ENCODE measurements at regions not wholly inside any gene's neighbourhood (a gene's known extent, or its start where the extent isn't known, plus 50 kb on each side); places are given as distances from the start of the nearest gene placed in this dataset.
A peak's percentile ranks its signal among the peaks of the same experiment; 100 is the strongest.
"Not testable (repeated sequence)": the region's sequence is repeated elsewhere in the genome, so short reads cannot be mapped to it uniquely, and the experiment has no call there.

DNA sequence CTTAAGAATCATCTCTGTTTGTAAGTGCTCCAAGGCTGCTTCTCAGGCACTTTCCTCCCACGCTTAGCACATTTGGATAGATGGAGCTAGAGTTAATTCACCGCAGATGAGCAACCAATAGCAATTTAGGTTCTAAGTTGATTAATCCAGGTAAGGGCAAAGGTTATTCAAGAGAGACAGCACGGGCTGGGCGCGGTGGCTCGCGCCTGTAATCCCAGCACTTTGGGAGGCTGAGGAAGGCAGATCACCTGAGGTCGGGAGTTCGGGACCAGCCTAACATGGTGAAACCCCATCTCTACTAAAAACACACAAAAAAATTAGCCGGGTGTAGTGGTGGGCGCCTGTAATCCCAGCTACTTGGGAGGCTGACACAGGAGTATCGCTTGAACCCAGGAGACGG lies 54.5 kb upstream of the UNC13C start:
- DNase-seq = not testable (repeated sequence)

DNA sequence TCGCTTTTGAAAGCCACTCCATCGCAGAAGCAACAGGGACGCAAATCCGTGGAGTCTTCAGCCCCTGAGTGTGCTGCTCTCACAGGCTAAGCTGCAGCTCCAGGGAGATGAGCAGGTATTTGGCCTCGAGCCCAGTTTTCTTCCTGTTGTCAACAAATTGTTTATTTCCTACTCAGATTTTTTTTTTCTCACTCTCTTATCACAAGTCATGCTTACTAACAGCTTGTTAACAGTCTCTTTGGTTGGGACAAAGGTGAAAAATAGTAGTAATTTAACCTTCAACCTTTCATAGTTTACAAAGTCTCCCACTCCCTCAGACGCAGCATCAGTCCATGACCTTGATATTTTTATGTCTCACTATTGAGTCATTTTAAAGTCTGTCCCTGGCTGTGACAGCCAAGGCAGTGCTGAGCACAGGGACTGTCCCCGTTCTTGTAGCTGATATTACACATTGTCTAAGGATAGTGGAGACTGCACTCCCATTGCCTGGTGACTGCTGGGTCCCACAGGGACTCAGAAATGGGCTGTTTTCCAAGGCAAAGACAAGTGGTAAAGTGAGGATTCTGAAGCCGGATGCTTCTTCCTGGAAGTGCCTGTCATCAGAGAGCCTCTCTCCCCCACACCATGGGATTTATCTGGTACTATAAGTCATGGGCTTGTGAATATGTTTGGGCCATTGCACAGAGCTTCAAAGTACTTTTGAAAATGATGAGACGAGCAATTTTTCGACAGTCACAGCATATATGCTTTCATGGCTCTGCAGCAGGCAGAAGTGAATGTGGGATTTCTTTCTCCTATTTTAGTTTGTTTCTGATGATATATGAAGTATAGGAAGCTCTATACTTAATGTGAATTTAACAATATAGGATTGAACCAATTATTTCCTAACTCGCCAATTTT lies 59.8 kb upstream of the UNC13C start:
- no peak for DNase-seq

DNA sequence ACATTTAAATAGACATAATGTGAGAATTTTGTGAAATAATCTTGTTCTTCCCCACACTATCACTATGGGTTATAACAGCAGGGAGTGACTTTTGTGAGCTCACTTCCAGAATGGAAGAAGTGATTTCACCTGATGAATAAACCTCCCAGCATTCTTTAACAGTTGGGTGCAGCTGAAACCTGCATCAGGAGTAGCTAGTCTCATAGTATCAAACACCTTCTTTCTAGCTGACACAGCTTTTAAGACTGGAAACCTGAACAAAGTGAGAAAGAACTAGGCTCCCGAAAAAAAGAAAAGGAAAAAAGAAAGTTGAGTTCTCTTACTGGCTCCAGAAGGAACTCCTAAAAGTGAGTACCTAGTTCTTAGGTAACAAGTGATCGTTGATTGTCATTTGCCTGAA lies 61.1 kb upstream of the UNC13C start:
- DNase-seq = no peak

DNA sequence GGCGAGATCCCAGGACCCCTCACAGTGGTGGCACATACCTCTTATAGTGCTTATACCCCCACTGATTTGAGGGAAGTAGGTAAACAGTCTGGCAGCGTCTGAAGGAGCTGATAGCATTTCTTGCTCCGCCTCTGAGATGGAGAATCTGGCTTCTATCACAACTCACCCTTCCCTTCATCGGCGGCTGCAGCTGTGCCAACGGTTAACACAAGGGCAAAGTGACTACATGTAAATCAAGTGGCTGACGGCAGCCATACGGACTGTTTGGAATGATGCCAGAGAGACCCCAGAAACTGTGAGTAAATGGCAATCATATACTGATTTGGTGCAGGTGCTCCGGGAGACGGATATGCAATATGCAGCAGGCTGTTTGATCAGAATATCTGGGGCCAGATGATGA lies 66.8 kb upstream of the UNC13C start:
- DNase-seq = no peak

DNA sequence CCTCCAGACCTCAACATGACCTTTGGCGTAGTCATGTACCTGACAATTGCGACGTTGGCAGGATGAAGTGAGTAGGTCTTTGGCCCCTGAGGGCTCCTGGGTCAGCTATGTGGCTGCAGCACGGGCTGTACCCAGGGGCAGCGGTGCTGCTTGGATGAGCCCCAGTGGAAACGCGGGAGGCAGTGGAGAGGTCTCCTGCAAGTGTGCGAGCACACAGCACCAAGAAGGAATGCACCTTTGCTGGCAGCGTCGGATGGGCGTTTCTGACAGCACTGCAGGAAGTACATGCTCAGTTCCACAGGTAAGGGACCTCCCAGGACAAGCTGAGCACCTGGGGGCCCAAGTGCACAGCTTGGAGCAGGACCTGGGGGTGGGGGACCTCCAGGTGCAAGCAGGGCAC lies 67.4 kb upstream of the UNC13C start:
- DNase-seq = no peak

DNA sequence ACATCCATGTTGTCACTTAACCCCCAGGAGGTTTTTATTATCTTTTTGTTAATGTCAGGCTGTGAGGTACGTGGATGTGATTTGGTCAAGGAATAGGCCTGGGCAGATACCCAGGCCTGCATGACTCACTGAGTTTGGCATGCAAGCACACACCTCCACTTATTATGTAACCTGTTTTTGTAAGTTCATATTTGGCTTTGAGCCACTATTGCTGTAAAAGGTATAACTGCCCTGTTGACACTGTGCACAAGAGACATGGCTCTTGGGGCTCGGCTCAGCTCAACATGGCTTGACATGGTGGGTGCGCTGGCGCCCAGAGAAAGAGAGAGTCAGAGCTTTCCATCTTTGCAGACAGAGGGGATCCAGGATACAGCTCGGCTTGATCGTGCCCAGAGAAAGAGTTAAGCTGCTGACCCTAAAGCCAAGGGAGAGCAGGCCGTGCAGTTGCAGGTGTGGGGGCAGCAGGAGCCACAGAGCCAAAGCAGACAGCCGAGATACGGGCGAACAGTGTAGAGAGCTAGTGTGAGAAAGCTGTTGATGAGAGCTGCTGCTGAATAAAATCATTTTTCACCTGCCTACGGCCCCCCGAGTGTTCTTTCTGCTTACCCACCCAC lies 67.9 kb upstream of the UNC13C start:
- DNase-seq = no peak

DNA sequence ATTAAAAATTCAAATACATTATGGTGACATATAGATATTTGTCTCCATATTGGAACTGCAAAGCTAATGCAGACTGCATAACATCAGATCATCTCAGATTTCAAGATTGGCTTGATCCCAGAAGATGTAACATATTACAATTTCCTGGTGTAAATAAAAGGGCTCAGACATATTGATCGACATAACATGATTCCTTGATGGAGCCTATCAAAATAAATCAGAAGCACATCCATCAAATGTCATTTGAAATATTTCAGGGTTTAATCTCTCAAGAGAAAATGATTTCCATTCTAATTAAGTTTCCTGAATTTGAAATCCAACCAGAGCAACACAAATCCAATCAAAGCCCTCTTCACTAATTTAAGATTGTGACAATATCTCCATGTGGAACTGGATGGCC lies 75.1 kb upstream of the UNC13C start:
- DNase-seq = no peak

DNA sequence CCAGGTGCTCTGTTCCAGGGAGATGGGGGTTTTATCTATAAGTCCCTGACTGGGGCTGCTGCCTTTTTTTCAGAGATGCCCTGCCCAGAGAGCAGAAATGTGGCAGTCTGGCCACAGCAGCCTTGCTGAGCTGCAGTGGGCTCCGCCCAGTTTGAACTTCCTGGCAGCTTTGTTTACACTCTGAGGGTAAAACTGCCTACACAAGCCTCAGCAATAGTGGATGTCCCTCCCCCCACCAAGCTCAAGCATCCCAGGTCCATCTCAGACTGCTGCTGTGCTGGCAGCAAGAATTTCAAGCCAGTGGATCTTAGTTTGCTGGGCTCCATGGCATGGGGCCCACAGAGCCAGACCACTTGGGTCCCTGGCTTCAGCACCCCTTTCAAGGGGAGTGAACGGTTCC lies 84.8 kb upstream of the UNC13C start:
- DNase-seq = not testable (repeated sequence)

DNA sequence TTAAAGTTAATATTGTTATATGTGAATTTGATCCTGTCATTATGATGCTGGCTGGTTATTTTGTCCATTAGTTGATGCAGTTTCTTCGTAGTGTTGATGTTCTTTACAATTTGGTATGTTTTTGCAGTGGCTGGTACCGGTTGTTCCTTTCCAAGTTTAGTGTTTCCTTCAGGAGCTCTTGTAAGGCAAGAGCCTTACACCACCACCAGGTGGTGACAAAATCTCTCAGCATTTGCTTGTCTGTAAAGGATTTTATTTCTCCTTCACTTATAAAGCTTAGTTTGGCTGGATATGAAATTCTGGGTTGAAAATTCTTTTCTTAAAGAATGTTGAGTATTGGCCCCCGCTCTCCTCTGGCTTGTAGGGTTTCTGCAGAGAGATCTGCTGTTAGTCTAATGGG lies 86.4 kb upstream of the UNC13C start:
- not testable (repeated sequence) for DNase-seq

DNA sequence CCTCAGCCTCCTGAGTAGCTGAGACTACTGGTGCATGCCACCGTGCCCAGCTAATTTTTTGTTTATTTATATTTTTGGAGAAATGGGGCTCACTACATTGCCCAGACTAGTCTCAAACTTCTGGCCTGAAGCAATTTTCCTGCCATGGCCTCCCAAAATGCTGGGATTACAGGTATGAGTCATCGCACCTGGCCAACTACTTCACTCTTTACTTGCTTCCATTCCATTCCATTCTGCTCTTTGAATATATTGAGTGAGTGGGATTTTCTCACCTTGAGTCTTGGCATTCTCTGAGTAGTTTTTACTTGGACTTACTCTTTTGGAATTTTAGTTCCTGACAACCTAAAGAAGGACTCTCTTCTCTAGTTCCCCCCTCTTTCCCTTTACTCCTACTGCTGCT lies 93.8 kb upstream of the UNC13C start:
- DNase-seq = no peak

DNA sequence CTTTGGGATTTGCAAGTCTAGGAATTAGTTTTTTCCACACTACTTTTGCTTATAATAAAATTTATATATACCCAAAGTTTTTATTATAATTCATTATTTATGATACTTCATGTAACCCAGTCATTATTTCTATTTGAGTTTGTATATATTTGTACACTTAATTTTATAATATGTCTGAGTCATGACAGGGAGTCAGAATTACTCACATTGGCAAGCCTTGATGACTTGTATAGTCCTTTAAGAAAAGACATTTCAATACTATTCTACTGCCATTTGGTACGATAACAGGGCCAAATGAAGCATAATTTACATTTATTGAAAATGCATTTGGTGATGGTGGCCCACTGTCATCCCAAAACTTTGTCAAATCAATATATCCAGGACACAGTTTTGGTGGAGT lies 95.9 kb upstream of the UNC13C start:
- DNase-seq = no peak

DNA sequence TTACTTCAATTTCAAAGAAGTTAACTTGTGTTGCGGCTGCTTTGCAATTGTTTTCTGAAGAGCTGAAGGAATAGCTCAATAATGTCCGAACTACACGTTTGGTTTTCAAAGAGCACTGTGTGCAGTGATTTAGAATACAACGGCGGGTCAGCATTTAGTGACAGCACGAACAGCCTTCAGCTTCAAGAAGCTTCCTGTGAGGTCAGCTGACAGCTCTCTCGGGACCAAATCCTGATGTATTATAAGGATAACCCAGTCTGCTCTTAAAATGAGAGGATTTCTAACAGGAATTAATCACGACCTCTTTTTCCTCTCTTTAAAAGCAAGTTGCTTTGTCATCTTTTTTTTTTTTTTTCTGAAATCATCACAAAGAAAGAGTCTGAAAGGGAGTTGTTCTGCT lies 97.9 kb upstream of the UNC13C start:
- no peak for DNase-seq

DNA sequence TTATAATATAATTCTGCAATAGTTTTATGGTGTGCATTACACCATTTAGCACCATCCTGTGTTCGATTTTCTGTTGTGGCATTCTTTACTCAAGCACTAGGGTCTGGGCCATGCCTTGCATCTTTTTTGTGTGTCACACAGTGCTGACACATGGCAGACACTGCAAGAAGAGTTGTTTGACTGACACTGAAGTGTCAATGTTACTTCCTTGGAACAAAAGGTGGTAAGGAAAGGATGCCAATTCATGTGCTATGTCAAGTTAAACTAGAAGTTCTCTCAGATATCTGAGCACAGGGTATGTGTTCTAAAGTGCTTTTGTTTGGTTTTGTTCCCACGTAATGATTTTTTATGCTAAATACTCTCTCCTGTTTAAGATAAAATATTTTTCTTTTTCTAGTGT lies 102.5 kb upstream of the UNC13C start:
- no peak for DNase-seq

DNA sequence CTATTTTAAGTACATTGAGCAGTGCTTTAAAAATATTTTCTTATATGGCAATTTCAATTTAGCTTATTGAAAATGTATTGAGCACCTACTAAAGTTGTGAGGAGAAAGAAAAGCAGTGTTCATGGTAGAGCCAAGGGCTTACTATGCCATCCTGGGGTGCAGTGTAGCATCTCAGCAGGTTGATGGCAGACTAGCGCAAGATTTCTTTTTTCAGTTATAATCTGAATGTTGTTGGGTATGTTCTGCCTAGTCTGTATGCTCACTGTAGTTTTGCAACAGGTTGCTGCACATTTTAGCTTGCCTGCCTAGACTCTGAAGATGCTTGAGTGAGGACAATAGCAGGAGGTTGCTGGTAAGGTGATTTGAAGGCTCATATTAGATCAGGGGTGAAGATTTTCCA lies 103.1 kb upstream of the UNC13C start:
- DNase-seq = no peak

DNA sequence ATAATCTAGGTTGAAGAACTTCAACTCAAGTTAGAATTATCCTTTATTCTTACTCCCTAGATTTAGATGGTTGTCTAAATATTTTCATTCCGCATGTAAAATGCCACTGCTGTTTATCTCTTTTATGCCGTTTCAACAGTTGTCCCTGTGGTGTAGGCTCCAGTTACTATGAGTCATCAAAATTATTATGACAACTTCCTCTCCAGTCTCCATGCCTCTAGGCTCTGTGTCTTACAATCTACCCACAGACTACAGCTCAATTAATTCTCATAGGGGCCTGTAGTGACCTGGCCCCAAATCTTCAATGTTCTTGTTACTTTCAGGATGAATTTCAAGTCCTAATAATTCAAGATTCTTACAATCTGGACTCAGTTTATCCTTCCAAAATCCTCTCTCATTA lies 105.8 kb upstream of the UNC13C start:
- no peak for DNase-seq

DNA sequence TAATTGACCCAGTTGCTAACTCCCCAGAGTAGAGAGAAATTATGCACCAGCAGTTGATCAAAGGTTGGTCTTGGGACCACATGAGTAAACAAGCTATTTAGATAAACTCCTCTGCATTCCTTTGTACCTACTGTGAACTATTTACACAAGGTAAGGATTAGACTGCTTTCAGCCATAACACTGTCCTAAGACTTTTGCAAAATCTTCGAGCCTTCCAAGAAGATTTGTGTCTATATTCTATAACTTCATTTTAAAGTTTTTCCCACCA lies 108.5 kb upstream of the UNC13C start:
- DNase-seq = no peak

DNA sequence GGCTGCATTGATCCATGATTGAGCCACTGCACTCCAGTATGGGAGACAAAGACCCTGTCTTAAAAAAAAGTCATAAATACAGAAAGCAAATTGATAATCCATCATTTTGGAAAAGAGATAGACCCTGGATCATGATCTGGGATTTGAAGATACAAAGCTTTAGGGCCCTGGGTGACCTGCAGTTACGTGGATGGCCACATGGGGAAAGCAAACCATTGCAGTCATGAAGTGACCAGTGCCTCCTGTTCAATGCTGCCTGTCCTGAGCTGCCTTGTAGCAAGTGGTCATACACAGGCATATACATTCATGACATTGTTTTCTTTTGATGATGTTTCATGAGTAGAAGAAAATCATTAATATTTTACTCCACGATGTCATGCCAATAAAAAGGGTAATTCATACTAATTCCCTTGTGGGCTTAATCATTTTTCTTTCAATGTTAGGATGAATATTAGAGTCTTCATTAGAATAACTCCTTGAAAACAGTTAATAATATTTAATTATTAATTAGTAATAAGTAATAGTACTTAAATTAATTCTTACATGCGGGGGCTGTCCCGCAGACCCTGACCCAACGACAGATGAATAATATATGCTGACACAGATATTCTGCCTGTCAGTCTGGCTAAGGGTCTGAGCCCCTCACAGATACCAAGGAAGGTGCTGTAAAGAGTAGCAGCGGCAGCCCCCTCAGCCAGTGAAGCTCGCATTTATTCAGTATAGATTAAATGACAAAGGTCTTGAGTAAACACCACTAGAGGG lies 109.0 kb upstream of the UNC13C start:
- DNase-seq = peak in 1 of 2 experiments; percentile 1

DNA sequence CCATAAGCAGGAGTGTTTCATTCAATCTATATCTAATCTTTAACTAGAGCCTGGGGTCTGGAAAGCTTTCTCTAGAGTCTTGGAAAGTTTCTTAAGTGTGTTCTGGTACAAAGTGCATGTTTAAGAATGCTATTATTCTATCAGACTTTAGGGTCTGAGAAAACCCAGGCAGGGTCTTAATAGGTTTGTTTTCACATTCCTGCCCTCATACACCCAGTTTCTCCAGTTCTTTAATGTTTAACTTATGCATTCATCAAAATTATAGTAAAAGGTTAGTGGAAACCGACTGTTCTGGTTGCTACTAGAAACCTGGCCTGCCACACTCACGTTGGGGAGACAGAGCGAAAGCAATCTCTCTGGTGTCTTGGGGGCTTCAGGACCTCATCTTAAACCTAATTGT lies 102.9 kb upstream of the WDR72 start:
- DNase-seq = no peak

DNA sequence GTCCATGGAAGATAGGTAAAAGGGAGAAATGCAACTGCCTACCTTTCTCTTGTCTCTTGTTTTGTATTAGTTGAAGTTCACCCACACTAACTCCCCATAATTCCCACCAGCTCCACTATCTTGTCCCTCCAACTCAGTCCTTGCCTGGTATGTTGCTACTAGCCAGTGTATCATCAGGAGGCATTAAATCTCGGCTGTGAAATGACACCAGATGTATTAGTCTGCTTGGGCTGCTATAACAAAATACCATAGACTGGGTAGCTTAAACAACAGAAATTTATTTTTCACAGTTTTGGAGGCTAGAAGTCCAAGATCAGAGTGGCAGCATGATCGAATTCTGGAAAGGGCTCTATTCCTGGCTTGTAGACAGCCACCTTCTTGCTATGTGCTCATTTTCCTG lies 102.3 kb upstream of the WDR72 start:
- no peak for DNase-seq

DNA sequence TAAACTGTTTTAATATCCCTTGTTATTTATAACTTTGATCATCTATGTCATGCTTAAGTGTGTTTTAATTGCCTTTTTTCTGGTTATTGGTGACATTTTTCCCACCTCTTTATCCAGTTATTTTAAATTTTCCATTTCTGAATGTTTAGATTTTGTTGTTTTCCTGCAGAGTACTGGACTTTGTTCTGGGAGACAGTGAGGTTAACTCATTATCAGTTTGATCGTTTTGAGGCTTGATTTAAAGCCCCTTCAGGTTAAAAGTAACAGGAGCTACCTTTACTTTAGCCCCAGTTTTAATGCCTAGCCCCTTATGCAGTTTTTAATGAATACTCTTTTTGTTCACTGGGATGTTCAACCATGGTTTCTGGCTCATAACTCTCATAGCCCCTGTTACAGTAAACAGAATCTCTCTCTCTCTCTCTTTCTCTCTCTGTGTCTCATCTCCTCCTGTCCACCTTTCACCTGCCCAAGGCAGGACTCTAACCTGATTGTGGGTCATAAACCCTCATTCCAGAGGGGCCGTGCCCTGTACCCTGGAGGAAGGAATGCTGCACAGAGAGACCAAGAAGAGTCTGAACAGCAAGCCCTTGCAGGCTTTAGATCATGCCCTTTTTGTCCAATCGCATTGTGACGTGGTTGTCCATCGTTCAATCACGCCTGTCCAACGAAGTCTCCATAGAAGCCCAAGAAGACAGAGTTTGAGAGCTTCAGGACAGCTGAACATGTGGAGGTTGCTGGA lies 91.8 kb upstream of the WDR72 start:
- DNase-seq = no peak

DNA sequence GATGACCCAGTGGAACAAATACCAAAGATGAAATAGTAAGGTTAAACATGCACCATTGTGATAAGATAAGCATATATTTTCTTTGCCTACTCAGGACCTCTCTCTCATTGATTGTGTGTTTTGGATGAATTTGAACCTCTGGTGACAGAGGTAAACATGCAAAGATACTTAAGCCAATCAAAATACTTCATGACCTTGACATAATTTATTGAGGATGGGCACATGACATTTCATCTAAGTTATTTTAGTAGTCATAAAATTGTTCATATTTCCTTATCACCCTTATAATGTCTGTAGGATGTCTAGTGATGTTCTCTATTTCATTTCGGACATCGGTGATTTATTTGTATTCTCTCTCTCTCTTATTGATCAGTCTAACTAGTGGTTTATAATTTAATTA lies 88.3 kb upstream of the WDR72 start:
- no peak for DNase-seq

DNA sequence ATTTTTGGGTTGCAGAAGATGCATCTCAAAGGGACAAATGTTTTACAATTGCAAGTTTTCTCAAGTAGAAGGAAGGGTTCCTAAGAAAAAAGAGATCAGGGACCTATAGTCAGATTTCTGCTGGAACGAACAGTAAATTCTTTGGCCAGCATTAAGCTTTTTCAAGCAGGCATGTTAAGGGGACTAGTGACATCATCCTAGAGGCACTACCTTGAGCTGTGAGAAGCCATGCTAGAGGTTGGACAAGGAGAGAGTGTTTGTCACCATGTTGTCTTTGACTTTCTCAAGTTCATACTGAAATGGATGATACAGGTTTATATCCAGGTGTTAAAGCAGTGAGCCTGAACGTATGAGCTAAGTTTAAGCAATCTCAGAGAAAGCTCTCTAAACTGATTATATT lies 85.2 kb upstream of the WDR72 start:
- DNase-seq = no peak

DNA sequence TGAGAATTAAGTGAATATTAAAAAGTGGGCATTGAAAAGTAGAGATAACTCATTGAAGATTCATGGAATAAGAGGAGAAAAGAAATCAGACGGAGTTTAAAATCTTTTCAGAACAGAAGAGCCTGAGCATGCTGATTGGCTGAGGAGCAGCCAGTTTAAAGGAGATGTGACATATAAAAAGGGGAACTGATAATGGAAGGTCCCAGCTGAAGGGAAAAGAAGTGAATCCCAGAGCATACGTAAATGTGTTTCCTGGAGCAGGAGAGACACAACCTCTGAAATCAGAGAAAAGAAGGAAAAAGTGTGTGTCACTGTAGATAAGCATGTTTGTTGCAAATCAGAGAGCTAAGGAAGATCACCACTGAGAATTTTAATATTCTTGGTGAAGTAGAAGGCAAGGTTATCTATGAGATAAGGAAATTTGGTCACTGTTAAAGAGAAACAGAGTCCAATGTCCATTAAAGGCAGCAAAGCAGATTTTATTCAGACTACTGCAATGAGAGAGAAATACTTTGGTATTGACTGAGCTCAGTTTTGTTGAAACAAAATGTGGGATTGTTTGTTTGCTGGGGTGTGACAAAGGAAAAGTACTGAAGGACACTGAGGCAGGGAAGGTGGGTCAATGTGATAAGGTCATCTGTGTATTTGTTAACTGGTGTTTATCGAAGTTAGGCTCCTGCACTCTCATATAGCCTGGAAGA lies 84.6 kb upstream of the WDR72 start:
- no peak for DNase-seq

Measured in SW 1271 (cell line).